ENCODE measurements at regions not wholly inside any gene's neighbourhood (a gene's known extent, or its start where the extent isn't known, plus 50 kb on each side); places are given as distances from the start of the nearest gene placed in this dataset.

DNA sequence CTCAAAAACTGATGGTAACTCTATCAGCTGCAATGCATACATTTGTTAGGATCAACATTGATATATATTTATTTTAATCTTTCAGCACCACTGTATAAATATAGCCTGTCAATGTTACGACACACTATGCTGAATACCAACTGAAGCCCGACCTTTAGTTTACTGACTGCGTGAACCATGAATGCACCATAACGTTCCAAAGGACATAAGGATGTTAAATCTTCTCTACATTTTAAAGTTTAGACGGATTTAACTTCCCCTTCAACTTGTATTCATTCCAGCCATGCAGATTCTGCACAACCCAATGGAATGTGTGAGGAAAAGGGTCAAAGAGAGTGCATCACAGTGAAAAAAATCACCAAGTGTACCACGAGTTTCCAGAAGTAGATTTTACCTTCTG is 489.5 kb downstream of the IRS1 start:
- DNase-seq (ENCODE audit: low read depth in 1 of 2, low spot score in 1 of 2): peak in 1 of 2 donors; percentile 28
- Histone ChIP-seq H3K9me3 (ENCODE audit: low read depth) (no peaks in the 10 kb centered on the region), H3K36me3 (no peaks in the 10 kb centered on the region), H3K27me3 (no peaks in the 10 kb centered on the region), H3K27ac (no peak overlapping the region), H3K4me1 (ENCODE audit: low read depth) (no peaks in the 10 kb centered on the region), H3K4me3 (no peak overlapping the region)
- TF ChIP-seq, protein P1, sequence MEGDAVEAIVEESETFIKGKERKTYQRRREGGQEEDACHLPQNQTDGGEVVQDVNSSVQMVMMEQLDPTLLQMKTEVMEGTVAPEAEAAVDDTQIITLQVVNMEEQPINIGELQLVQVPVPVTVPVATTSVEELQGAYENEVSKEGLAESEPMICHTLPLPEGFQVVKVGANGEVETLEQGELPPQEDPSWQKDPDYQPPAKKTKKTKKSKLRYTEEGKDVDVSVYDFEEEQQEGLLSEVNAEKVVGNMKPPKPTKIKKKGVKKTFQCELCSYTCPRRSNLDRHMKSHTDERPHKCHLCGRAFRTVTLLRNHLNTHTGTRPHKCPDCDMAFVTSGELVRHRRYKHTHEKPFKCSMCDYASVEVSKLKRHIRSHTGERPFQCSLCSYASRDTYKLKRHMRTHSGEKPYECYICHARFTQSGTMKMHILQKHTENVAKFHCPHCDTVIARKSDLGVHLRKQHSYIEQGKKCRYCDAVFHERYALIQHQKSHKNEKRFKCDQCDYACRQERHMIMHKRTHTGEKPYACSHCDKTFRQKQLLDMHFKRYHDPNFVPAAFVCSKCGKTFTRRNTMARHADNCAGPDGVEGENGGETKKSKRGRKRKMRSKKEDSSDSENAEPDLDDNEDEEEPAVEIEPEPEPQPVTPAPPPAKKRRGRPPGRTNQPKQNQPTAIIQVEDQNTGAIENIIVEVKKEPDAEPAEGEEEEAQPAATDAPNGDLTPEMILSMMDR (IDR thresholded peaks at IDR 0.05; ENCODE audit: low read depth, low read length): no peak

DNA sequence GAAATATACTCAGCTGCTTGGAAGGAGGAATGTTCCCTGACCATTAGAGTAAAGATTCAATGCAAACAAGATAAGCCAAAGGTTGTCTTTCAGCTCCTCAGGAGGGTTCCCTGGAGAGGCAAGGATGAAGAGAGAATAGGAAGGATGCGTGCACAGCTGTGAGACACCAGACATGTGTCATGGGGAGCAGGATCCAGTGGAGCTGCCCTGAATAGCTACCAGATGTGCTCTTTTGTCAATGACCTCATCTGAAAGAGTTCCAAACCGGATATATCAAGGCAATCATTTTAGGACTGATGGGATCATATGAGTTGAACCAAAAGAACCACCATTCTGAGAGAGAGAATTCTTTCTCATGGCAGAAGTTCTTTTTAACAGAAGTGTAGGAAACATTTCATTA is 490.6 kb downstream of the IRS1 start:
- no peak for DNase-seq (ENCODE audit: low read depth in 1 of 2, low spot score in 1 of 2)
- TF ChIP-seq, protein P1 (IDR thresholded peaks at IDR 0.05; ENCODE audit: low read depth, low read length): no peak
- no peak overlapping the region for H3K4me3 ChIP-seq
- no peaks in the 10 kb centered on the region for H3K27me3 ChIP-seq
- no peaks in the 10 kb centered on the region for H3K9me3 ChIP-seq (ENCODE audit: low read depth)
- H3K27ac ChIP-seq: no peak overlapping the region
- no peaks in the 10 kb centered on the region for H3K4me1 ChIP-seq (ENCODE audit: low read depth)
- no peaks in the 10 kb centered on the region for H3K36me3 ChIP-seq

DNA sequence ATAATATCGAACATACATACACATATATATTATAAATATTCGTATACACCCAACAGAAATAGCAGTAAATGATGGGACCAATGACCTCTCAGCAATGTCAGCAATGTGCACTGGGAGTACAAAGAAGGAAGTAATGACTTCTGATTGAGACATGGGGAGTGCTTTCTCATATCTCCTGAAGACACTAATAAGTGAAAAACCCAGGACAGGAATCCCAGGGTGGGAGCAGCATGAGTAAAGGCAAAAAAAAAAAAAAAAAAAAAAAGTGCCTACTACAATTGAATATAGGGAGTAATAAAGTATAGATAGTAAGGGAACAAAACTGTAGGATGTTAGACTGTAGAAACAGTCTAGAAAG is 491.3 kb downstream of the IRS1 start:
- Histone ChIP-seq H3K36me3 (no peaks in the 10 kb centered on the region), H3K4me3 (no peak overlapping the region), H3K27ac (no peak overlapping the region), H3K27me3 (no peaks in the 10 kb centered on the region), H3K4me1 (ENCODE audit: low read depth) (no peaks in the 10 kb centered on the region), H3K9me3 (ENCODE audit: low read depth) (no peaks in the 10 kb centered on the region)
- no peak for DNase-seq (ENCODE audit: low read depth in 1 of 2, low spot score in 1 of 2)
- TF ChIP-seq, protein P1 (IDR thresholded peaks at IDR 0.05; ENCODE audit: low read depth, low read length): no peak

DNA sequence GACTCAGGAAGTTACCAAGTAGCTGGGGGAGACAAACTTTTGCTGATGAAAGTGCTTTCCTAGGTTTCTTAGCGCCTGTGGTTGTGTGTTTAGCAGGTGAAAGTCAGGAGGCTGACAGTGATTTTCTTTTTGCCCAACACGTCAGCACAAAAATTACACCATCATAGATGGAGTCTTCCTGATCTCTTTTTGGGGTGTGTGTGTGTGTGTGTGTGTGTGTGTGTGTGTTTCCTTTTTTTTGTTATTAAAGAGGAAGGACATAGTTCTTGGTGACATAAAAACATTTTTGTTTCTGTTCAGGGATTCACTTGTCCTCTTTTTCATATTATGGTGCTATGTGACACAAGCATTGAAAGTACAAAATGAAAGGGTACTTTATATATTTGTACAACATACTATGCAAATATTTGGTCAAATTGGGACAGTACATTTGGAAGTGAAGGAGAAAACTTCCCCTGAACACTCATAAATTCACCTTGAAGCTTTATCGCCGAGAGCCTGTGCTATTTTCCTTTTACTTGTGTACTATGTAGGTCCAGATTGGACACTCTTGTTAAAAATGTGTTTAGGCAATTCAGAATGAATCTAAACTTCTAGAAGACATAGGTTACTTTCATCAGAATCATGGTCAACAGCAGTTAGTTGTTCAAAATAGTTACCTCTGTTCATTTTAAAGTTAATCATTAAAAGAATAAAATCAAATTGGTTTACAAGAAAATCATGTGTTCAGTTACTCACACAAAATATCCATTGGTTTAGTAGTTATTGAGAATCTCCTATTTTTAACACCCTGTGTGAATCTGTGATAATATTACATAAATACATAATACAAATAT is 491.9 kb downstream of the IRS1 start:
- H3K4me1 ChIP-seq (ENCODE audit: low read depth): no peaks in the 10 kb centered on the region
- no peak for DNase-seq (ENCODE audit: low read depth in 1 of 2, low spot score in 1 of 2)
- H3K36me3 ChIP-seq: no peaks in the 10 kb centered on the region
- H3K9me3 ChIP-seq (ENCODE audit: low read depth): no peaks in the 10 kb centered on the region
- H3K4me3 ChIP-seq: no peak overlapping the region
- H3K27me3 ChIP-seq: no peaks in the 10 kb centered on the region
- TF ChIP-seq, protein P1 (IDR thresholded peaks at IDR 0.05; ENCODE audit: low read depth, low read length): no peak
- H3K27ac ChIP-seq: no peak overlapping the region

DNA sequence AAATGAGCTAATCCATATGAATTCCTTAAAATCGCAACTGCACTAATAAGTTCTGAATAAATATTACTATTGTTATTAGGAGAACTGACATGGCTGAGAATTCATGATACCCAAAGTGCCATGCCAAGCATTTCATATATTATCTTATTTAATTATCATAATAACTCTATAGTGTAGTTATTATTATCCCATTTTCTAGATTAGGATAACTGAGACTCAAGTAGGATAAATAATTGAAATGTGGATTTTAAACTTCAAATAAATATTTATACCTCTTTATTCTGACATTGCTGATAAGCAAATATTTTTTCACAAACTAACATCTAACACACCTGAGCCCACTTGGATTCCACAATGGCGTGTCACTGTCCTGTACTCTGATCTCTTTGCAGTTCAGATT is 492.7 kb downstream of the IRS1 start:
- TF ChIP-seq, protein P1 (IDR thresholded peaks at IDR 0.05; ENCODE audit: low read depth, low read length): no peak
- Histone ChIP-seq H3K36me3 (no peaks in the 10 kb centered on the region), H3K27ac (no peak overlapping the region), H3K4me3 (no peak overlapping the region), H3K9me3 (ENCODE audit: low read depth) (no peaks in the 10 kb centered on the region), H3K27me3 (no peaks in the 10 kb centered on the region), H3K4me1 (ENCODE audit: low read depth) (no peaks in the 10 kb centered on the region)
- no peak for DNase-seq (ENCODE audit: low read depth in 1 of 2, low spot score in 1 of 2)

All from cardiac muscle cell (in vitro differentiated cells and primary cell).